Frontal cortex (tissue), 3 donors: ENCODE measurements at regions not wholly inside any gene's neighbourhood (a gene's known extent, or its start where the extent isn't known, plus 50 kb on each side); places are given as distances from the start of the nearest gene placed in this dataset.
"Not testable (repeated sequence)": the region's sequence is repeated elsewhere in the genome, so short reads cannot be mapped to it uniquely, and the experiment has no call there.

Source experiments
- DNase-seq, 2 donors: peaks; one replicate each; pipeline ENCODE4 v3.0.0; 2012; ENCODE audit warnings: low spot score in 2 of 2
- FAIRE-seq: peaks from 2 replicates; lab custom pipeline; 2012; peaks lifted over from hg19 to GRCh38; lab: Jason Lieb, UNC
- donor health status: control.
- donor health status: control.
- donor health status: control.

DNA sequence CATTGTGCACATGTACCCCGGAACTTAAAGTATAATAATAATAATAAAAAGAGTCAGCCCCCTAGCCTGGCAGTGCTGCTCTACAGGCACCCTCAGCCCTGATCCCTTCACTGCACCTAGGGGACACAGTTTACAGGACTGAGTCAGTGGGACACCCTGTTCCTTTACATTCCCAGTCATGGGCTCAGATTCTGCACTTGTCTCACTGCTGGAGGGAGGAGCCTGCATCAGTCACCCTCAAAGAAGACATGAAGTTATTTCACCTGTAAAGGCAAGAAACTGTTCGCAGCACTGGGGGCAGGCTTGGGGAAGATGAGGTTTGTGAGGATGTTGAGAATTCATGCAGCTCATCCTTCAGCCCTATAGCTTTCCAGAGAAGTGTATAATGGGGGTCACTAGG is 50.7 kb upstream of the VPREB1 start:
- DNase-seq = no peak
- no peak for FAIRE-seq

DNA sequence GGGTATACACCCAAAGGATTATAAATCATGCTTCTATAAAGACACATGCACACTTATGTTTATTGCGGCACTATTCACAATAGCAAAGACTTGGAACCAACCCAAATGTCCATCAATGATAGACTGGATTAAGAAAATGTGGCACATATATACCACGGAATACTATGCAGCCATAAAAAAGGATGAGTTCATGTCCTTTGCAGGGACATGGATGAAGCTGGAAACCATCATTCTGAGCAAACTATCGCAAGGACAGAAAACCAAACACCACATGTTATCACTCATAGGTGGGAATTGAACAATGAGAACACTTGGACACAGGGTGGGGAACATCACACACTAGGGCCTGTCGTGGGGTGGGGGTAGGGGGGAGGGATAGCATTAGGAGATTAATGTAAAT is 51.1 kb upstream of the VPREB1 start:
- not testable (repeated sequence) for FAIRE-seq, DNase-seq

DNA sequence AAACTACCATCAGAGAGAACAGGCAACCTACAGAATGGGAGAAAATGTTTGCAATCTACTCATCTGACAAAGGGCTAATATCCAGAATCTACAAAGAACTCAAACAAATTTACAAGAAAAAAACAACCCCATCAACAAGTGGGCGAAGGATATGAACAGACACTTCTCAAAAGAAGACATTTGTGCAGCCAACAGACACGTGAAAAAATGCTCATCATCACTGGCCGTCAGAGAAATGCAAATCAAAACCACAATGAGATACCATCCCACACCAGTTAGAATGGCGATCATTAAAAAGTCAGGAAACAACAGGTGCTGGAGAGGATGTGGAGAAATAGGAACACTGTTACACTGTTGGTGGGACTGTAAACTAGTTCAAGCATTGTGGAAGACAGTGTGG is 51.6 kb upstream of the VPREB1 start:
- FAIRE-seq, DNase-seq: not testable (repeated sequence)

DNA sequence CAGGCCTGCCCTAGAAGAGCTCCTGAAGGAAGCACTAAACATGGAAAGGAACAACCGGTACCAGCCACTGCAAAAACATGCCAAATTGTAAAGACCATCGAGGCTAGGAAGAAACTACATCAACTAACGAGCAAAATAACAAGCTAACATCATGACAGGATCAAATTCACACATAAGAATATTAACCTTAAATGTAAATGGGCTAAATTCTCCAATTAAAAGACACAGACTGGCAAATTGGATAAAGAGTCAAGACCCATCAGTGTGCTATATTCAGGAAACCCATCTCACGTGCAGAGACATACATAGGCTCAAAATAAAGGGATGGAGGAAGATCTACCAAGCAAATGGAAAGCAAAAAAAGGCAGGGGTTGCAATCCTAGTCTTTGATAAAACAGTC is 54.8 kb upstream of the VPREB1 start:
- DNase-seq, FAIRE-seq: not testable (repeated sequence)

DNA sequence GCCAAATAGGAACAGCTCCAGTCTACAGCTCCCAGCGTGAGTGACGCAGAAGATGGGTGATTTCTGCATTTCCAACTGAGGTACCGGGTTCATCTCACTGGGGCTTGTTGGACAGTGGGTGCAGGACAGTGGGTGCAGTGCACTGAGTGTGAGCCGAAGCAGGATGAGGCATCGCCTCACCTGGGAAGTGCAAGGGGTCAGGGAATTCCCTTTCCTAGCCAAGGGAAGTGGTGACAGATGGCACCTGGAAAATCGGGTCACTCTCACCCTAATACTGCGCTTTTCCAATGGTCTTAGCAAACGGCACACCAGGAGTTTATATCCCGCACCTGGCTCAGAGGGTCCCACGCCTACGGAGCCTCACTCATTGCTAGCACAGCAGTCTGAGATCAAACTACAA is 56.7 kb upstream of the VPREB1 start:
- not testable (repeated sequence) for FAIRE-seq, DNase-seq

DNA sequence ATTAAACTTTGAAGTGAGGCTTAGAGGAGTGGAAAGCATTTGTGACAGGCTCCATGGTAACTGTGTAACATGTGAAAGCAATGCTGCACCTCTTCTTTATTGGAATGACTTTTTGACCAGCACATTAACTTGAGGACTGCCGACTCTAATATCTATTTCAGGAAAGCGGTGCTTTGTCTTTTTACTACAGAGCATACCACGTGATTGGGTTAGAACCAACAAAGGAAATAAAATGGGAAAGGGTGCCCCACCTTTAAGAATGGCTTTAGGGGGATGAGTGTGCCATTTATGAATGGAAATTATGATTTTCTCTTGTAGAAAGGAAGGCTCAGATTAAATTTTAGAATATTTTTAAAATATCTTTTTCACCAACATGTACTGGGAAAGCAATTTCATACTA is 57.3 kb upstream of the VPREB1 start:
- FAIRE-seq = no peak

DNA sequence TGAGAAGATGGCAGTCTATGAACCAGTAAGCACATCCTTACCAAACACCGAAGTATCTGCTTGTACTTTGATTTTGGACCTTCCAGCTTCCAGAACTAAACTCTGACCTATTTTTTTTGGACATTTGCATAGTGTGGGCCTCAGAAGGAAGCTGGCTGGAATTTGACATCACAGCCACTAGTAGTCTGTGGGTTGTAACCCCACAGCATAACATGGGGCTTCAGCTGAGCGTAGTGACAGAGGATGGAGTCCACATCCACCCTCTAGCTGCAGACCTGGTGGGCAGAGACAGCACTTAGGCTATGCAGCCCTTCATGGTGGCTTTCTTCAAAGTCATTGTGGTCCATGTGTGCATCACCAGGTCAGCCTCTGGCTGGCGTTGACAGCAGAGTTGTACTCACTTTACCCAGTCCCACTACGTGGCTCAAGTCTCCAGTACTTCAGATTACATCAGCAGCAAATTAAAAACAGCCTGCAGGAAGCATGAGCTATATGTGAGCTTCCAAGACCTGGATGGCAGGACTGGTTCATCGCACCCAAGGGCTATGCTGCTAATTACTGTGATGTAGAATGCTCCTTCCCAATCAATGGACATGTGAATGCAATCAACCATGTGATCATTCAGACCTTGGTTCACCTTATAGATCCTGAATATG is 58.6 kb upstream of the VPREB1 start:
- no peak for FAIRE-seq

More for the DNA sequence above, 57.3 kb upstream of the VPREB1 start:
- no peak for DNase-seq

DNA sequence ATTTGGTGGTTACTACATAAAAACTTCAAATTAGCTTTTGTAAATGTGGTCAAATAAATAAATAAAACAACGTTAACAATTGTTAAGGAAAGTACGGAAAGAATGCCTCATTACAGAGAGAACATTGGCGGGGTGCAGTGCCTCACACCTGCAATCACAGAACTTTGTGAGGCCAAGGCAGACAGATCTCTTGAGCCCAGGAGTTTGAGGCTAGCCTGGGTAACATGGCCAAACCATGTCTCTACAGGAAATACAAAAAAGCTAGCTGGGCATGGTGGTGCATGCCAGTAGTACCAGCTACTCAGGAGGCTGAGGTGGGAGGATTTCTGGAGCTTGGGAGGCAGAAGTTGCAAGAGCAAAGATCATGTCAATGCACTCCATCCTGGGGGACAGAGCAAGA is 59.4 kb upstream of the VPREB1 start:
- DNase-seq = no peak
- FAIRE-seq = no peak

More for the DNA sequence above, 58.6 kb upstream of the VPREB1 start:
- DNase-seq = no peak

DNA sequence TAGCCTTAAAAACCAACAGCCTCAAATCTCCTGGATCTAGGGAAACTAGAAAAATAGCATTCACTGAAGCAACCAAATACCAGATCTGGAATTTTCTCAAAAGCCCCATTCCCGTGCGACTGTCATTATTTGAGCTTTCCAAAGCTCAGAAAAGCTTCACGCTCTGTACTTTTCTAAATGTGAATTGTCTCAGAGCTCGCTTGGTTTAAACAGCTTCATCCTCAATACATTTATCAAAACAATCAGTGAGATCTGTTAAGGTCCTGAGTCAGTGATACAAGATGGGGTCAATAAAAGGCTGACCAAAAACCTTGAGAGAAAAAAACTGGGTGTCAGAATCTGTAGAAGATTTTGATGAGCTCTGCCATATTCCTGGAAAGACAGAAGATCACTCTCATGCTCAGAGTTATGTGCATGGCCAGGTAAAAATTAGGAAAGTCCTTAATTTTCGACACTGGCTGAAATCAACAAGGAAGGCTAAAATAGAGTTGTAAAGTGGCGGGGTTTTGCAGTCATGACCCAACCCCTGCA is 60.2 kb upstream of the VPREB1 start:
- DNase-seq (no peak), FAIRE-seq (no peak)

DNA sequence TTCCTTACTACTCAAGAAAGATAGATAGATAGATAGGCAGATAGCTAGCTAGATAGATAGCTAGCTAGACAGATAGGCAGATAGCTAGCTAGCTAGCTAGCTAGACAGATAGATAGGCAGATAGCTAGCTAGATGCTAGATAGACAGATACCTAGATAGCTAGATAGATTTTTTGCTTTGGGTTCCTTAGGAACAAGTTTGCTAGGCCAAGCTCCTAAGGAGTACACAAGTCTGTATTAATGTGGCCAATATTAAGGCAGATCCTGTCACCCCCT is 61.7 kb upstream of the VPREB1 start:
- FAIRE-seq = no peak
- no peak for DNase-seq

DNA sequence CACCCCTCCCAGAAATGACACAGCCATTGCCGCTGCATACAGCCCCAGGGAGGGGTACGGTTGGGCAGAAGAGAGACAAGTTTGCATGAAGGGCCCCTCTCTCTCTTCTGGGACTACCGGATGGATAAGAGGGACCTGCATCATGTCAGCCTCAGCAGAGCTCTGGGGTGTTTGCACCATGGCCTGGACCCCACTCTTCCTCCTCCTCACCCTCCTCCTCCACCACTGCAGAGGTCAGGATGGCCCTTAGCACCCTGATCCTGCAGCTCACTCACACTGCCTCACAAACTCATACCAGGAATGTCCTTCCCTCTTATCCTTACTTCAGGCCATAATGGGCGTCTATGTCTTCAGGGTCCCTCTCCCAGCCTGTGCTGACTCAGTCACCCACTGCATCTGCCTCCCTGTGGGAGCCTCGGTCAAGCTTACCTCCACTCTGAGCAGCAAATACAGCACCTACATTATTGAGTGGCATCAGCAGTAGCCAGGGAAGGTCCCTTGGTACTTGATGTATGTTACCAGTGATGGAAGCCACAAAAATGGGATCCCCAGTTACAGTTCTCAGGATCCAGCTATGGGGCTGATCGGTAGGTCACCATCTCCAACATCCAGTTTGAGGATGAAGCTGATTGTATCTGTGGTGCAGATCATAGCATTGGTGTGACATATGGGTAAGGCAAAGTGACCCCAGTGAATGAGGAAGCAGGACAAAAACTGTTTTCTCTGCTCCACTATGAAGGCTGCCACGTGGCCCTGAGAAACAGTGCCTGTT is 62.2 kb upstream of the VPREB1 start:
- no peak for DNase-seq

DNA sequence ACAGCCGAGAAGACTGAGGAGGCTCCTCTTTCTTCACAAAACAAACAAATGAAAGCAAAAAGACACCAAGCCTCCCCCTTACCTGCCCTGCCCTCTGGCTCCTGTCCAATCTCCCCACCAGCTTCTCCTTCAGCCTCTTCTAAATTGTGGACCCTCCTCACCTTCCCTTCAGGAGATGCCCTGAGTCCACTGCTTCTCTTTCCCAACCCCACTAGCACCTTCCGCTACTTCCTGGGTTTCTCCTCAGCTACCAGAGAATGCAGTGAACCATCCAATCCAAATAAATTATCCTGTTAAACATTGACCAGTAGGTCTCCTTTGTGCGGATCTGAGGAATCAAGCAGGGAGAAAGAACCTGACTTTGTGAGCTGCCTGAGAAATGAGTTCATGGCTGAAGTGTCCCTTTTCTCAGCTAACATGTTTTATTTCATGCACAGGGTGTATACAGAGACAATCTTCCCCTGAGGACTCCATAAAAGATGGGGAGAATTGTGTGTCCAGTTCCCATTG is 63.2 kb upstream of the VPREB1 start:
- no peak for FAIRE-seq

More for the DNA sequence above, 62.2 kb upstream of the VPREB1 start:
- FAIRE-seq = no peak

DNA sequence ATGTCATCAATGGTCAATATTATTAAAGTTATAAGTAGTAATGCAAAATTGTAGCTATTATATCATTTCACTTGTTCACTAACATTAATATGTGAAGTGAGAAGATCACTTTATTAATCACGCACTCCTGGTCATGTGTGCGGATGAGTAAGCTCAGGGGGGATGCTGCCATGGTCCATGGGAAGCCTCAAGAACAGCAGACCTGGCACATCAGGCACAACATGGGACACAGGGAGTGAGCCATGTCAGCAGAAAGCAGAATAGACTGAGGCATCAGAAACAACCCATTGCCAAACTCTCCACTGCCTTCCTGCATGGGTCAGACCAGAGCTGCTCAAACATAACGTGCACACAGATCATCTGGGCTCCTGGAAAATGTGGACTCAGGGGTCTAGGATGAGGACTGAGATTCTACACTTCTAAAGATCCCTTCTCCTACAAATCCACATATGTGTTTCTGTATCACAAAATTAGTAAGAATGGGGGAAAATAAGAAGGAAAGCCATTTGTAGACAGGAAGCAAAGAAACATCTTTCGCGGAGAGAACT is 63.8 kb upstream of the VPREB1 start:
- DNase-seq (no peak), FAIRE-seq (no peak)

More for the DNA sequence above, 63.2 kb upstream of the VPREB1 start:
- no peak for DNase-seq

DNA sequence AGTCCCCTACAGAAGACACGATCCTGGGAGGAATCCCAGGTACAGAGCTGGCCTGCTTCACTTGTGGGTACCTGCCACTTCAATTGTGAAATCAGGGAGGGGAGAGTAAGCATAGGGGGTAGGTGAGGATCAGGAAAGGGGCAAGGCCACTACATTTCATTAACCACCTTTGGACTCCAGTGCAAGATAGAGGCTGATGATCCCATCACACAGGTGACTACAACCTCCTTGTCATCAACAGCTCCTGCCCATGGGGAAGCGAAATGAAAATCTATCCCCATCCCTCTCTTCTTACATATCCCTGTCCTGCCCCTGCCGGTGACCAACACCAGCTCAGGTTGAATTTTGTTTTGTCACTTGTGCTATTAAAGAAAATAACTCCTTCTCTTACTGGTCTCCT is 64.7 kb upstream of the VPREB1 start:
- FAIRE-seq = no peak
- no peak for DNase-seq

DNA sequence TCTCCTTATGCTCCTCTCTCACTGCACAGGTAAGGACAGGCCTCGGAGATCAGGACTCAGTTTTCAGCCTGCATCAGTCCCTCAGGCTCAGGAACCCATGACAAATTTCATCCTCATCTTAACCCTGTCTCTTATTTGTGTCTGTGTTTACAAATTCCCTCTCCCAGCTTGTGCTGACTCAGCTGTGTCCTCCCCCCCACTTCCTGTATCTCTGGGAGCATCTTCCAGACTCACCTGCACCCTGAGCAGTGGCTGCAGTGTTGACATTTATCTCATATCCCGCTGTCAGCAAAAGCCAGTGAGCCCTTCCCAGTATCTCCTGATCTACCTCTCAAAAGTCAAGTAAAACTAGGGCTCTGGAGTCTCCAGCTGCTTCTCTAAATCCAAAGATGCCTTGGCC is 65.6 kb upstream of the VPREB1 start:
- FAIRE-seq (no peak), DNase-seq (no peak)

DNA sequence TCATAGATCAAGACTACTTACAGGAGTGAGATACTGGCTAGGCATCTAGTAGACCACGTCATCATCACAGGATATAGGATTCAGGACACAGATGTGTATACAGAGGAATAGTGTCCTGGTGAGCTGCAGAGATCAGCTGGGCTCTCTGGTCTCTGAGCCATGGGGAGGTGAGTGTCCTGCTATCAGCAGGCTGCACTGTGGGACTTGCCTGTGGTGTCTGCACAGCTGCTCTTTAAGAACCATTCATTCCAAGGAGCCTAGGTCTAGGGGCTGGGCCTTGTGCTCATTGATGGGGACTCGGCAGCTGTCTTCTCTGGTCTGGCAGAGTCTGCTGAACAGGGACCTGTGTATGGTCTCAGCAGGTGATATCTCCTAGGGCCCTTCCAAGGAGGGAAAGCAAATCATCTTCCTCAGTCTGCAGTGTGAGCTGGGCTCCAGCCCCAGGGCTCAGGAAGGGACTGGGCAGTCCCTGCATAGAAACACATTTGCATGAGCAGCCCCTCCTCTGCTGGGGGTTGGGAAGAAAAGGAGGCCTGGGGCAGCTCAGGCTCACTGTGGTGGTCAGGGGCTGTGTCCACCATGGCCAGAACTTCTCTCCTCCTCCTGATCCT is 66.1 kb upstream of the VPREB1 start:
- FAIRE-seq (no peak), DNase-seq (no peak)

DNA sequence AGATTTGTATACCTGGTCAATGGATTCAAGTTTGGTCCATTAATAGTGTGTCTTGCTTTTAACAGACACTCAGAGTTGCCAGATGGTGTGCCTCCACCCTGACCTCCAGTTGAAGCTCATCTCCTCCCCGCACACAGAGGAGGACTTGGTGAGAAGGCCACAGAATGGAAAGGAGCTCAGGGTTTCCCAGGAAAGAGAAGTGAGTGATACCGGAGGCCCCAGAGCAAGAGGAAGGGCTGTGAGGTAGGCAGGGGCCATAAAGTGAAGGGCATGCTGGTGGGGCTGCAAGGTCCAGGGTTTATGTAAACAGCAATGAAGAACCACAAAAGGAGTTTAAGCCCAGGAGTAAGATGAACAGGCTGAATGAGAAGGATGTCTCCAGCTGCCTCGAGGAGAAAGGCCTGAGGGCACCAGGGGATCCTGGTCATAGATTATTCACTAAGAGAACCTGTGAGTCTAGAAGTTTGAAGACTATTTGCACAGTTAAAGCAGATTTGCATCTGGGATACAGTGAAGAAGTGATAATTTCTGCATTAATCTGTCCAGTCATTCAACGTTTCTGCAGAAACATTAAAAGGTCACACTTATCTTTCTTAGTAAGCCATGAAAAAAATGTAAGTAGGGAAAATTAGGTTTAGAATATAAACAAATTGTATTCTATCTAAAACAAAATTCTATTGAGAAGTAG is 67.5 kb upstream of the VPREB1 start:
- DNase-seq = no peak
- no peak for FAIRE-seq

DNA sequence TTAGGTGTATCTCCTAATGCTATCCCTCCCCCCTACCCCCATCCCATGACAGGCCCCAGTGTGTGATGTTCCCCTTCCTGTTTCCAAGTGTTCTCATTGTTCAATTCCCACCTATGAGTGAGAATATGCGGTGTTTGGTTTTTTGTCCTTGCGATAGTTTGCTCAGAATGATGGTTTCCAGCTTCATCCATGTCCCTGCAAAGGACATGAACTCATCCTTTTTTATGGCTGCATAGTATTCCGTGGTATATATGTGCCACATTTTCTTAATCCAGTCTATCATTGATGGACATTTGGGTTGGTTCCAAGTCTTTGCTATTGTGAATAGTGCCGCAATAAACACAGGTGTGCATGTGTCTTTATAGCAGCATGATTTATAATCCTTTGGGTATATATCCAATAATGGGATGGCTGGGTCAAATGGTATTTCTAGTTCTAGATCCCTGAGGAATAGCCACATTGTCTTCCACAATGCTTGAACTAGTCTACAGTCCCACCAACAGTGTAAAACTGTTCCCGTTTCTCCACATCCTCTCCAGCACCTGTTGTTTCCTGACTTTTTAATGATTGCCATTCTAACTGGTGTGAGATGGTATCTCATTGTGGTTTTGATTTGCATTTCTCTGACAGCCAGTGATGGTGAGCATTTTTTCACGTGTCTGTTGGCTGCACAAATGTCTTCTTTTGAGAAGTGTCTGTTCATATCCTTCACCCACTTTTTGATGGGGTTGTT is 71.5 kb upstream of the VPREB1 start:
- DNase-seq, FAIRE-seq: not testable (repeated sequence)
